H9 (cell line): ENCODE measurements at regions not wholly inside any gene's neighbourhood (a gene's known extent, or its start where the extent isn't known, plus 50 kb on each side); places are given as distances from the start of the nearest gene placed in this dataset.

Experiments
- DNase-seq: peaks from one replicate; pipeline ENCODE4 v3.0.0-alpha.2; 2017
- H2AFZ ChIP-seq: one replicate; pipeline ENCODE4 v1.6.1; 2013; ENCODE audit warnings: mild to moderate bottlenecking, low read length, control low read depth, moderate library complexity
- H2AK5ac ChIP-seq: 2 replicates; pipeline ENCODE4 v1.6.1; 2013; ENCODE audit warnings: low read length, control low read depth, mixed read lengths; ENCODE audit not compliant: insufficient read length
- H2BK120ac ChIP-seq: one replicate; pipeline ENCODE4 v1.6.1; 2013; ENCODE audit warnings: low read depth, mild to moderate bottlenecking, low read length, control low read depth, inconsistent platforms; ENCODE audit not compliant: poor library complexity, severe bottlenecking
- H2BK12ac ChIP-seq: 2 replicates; pipeline ENCODE4 v1.6.1; 2013; ENCODE audit warnings: low read length, control low read depth, mixed read lengths, low read depth; ENCODE audit not compliant: insufficient read length
- H2BK15ac ChIP-seq: 2 replicates; pipeline ENCODE4 v1.6.1; 2013; ENCODE audit warnings: low read depth, low read length, control low read depth
- H2BK20ac ChIP-seq: one replicate; pipeline ENCODE4 v1.6.1; 2013; ENCODE audit warnings: low read depth, mild to moderate bottlenecking, low read length, control low read depth, inconsistent platforms; ENCODE audit not compliant: poor library complexity, severe bottlenecking
- H2BK5ac ChIP-seq: 2 replicates; pipeline ENCODE4 v1.6.1; 2013; ENCODE audit warnings: low read length, control low read depth, mixed read lengths; ENCODE audit not compliant: insufficient read length
- H3K14ac ChIP-seq: 2 replicates; pipeline ENCODE4 v1.6.1; 2013; ENCODE audit warnings: low read length, control low read depth; ENCODE audit not compliant: insufficient read depth
- H3K18ac ChIP-seq: 2 replicates; pipeline ENCODE4 v1.6.1; 2013; ENCODE audit warnings: low read depth, mild to moderate bottlenecking, mixed read lengths, low read length, control low read depth; ENCODE audit not compliant: insufficient read length
- H3K23ac ChIP-seq: 2 replicates; pipeline ENCODE4 v1.6.1; 2013; ENCODE audit warnings: low read length, control low read depth, mixed read lengths, low read depth; ENCODE audit not compliant: insufficient read length
- H3K23me2 ChIP-seq: 2 replicates; pipeline ENCODE4 v1.6.1; 2013; ENCODE audit warnings: low read depth, mild to moderate bottlenecking, mixed read lengths, low read length, control low read depth; ENCODE audit not compliant: insufficient read length, poor library complexity, severe bottlenecking
- H3K27ac ChIP-seq: 2 replicates; pipeline ENCODE4 v1.5.1; 2013; ENCODE audit warnings: low read length, control low read depth, mixed read lengths, low read depth; ENCODE audit not compliant: insufficient read length
- H3K27me3 ChIP-seq: 2 replicates; pipeline ENCODE4 v1.6.1; 2013; ENCODE audit warnings: low read length, control low read depth, inconsistent platforms; ENCODE audit not compliant: insufficient read depth
- H3K4ac ChIP-seq: 2 replicates; pipeline ENCODE4 v1.6.1; 2013; ENCODE audit warnings: low read depth, mild to moderate bottlenecking, control low read depth, inconsistent platforms, low read length, moderate library complexity
- H3K4me1 ChIP-seq: 2 replicates; pipeline ENCODE4 v1.6.1; 2013; ENCODE audit warnings: low read length, control low read depth, inconsistent platforms; ENCODE audit not compliant: insufficient read depth
- H3K4me2 ChIP-seq: 2 replicates; pipeline ENCODE4 v1.6.1; 2013; ENCODE audit warnings: low read length, control low read depth, mixed read lengths; ENCODE audit not compliant: insufficient read length, insufficient read depth
- H3K56ac ChIP-seq: 2 replicates; pipeline ENCODE4 v1.6.1; 2013; ENCODE audit warnings: low read depth, mild to moderate bottlenecking, mixed read lengths, low read length, control low read depth; ENCODE audit not compliant: insufficient read length
- H3K79me1 ChIP-seq: 2 replicates; pipeline ENCODE4 v1.6.1; 2013; ENCODE audit warnings: low read depth, mild to moderate bottlenecking, moderate library complexity, low read length, control low read depth, inconsistent platforms; ENCODE audit not compliant: insufficient read depth, poor library complexity, severe bottlenecking
- H3K79me2 ChIP-seq: 2 replicates; pipeline ENCODE4 v1.6.1; 2013; ENCODE audit warnings: low read length, control low read depth, inconsistent platforms; ENCODE audit not compliant: insufficient read depth
- H3K9ac ChIP-seq: 2 replicates; pipeline ENCODE4 v1.6.1; 2013; ENCODE audit warnings: low read length, control low read depth, mixed read lengths; ENCODE audit not compliant: insufficient read length; ENCODE audit errors: extremely low read depth
- H3K9me3 ChIP-seq: one replicate; pipeline ENCODE4 v1.6.1; 2013; ENCODE audit warnings: low read depth, low read length, inconsistent platforms; ENCODE audit not compliant: control insufficient read depth
- H3T11ph ChIP-seq: one replicate; pipeline ENCODE4 v1.6.1; 2013; ENCODE audit warnings: mild to moderate bottlenecking, low read length, control low read depth, inconsistent platforms
- H4K20me1 ChIP-seq: one replicate; pipeline ENCODE4 v1.6.1; 2013; ENCODE audit not compliant: control insufficient read depth, insufficient read length, insufficient read depth
- H4K5ac ChIP-seq: 2 replicates; pipeline ENCODE4 v1.6.1; 2013; ENCODE audit warnings: low read depth, mild to moderate bottlenecking, mixed read lengths, low read length, control low read depth; ENCODE audit not compliant: insufficient read length
- H4K8ac ChIP-seq: replicated peaks from 2 replicates; pipeline ENCODE4 v1.6.1; 2013; ENCODE audit warnings: low read length, control low read depth, mixed read lengths, low read depth; ENCODE audit not compliant: insufficient read length
- H4K91ac ChIP-seq: 2 replicates; pipeline ENCODE4 v1.6.1; 2013; ENCODE audit warnings: low read depth, mild to moderate bottlenecking, moderate library complexity, mixed read lengths, low read length, control low read depth; ENCODE audit not compliant: insufficient read length
- H3K27ac Mint-ChIP-seq, 3 experiments: 2 replicates in 2 of 3; 3 replicates in 1 of 3; pipeline ENCODE4 v1.8.0; 2020 to 2021; ENCODE audit warnings: mixed read lengths in 3 of 3, mild to moderate bottlenecking in 1 of 3, moderate library complexity in 1 of 3
- H3K27me3 Mint-ChIP-seq: 2 replicates; pipeline ENCODE4 v1.8.0; 2021; ENCODE audit warnings: low read depth, mild to moderate bottlenecking, moderate library complexity, mixed read lengths
- H3K36me3 Mint-ChIP-seq, 3 experiments: 2 replicates in 2 of 3; 3 replicates in 1 of 3; pipeline ENCODE4 v1.8.0; 2020 to 2021; ENCODE audit warnings: low read depth in 3 of 3, mixed read lengths in 3 of 3; ENCODE audit not compliant: insufficient read depth in 1 of 3
- H3K4me1 Mint-ChIP-seq, 2 experiments: 2 replicates each; pipeline ENCODE4 v1.8.0; 2020; ENCODE audit warnings: mixed read lengths in 2 of 2
- H3K4me3 Mint-ChIP-seq, 2 experiments: 2 replicates in 1 of 2; 3 replicates in 1 of 2; pipeline ENCODE4 v1.8.0; 2020 to 2021; ENCODE audit warnings: mild to moderate bottlenecking in 2 of 2, mixed read lengths in 2 of 2, moderate library complexity in 1 of 2
- H3K9me3 Mint-ChIP-seq, 2 experiments: 2 replicates in 1 of 2; 3 replicates in 1 of 2; pipeline ENCODE4 v1.8.0; 2020; ENCODE audit warnings: mild to moderate bottlenecking in 2 of 2, mixed read lengths in 2 of 2, moderate library complexity in 1 of 2
- WGBS: extraction: QIAGEN DNeasy Blood & Tissue Kit; methylation state at CpG from one replicate; pipeline ENCODE4 v1.1.7; 2013; ENCODE audit warnings: missing lambda C conversion rate, low lambda C conversion rate, mixed read lengths; ENCODE audit not compliant: insufficient read length; ENCODE audit errors: extremely low coverage; 5-methylcytosine and 5-hydroxymethylcytosine counted together
- TF ChIP-seq, protein P1 (sequence below): fragments of 200-600 bp; sonication (generic); conservative IDR thresholded peaks from 3 replicates; pipeline ENCODE4 v1.8.0; 2021; ENCODE audit warnings: antibody characterized with exemption, mild to moderate bottlenecking

DNA sequence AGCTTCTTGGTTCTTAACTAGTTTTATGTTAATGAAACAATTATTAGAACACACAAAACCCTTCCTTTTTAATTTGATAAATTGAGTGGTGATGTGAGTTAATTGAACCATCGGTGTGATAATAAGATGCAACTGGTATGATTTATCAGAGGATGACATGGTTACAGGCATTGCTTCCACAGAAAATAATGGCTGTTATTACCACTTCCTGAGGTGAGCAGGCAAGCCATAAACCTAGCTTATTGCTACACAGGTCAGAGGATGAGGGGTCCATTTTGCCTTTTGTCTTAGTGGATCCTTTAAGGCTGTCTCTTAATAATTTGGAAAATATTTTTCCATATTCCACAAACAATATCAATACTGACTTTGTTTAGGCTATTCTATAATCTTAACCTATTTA lies 226.6 kb upstream of the EDNRB start:
- H3K23ac ChIP-seq, result no peak overlapping the region
- no peaks in the 10 kb centered on the region for H3K9me3 ChIP-seq
- no peak overlapping the region for H2BK12ac ChIP-seq
- no peak overlapping the region for H3K27ac ChIP-seq
- H2BK20ac ChIP-seq, result no peak overlapping the region
- H3K18ac ChIP-seq, result no peak overlapping the region
- no peak overlapping the region for H3K56ac ChIP-seq
- no peak overlapping the region for H4K8ac ChIP-seq
- H4K91ac ChIP-seq, result no peak overlapping the region
- no peak overlapping the region for H2BK5ac ChIP-seq
- no peak overlapping the region for H4K5ac ChIP-seq
- no peak overlapping the region for H3K27ac Mint-ChIP-seq
- H3K4me1 ChIP-seq, result no peaks in the 10 kb centered on the region
- H4K20me1 ChIP-seq, result no peaks in the 10 kb centered on the region
- no peak for DNase-seq
- H3K4ac ChIP-seq, result no peak overlapping the region
- no peaks in the 10 kb centered on the region for H3K36me3 Mint-ChIP-seq
- no peaks in the 10 kb centered on the region for H3K79me1 ChIP-seq
- no peak overlapping the region for H3K4me3 Mint-ChIP-seq
- H3K14ac ChIP-seq, result no peak overlapping the region
- H2BK15ac ChIP-seq, result no peak overlapping the region
- WGBS, result no CpG with 5 or more reads among the region's 1 CpG
- H3K9me3 Mint-ChIP-seq, result no peaks in the 10 kb centered on the region
- TF ChIP-seq, protein P1, sequence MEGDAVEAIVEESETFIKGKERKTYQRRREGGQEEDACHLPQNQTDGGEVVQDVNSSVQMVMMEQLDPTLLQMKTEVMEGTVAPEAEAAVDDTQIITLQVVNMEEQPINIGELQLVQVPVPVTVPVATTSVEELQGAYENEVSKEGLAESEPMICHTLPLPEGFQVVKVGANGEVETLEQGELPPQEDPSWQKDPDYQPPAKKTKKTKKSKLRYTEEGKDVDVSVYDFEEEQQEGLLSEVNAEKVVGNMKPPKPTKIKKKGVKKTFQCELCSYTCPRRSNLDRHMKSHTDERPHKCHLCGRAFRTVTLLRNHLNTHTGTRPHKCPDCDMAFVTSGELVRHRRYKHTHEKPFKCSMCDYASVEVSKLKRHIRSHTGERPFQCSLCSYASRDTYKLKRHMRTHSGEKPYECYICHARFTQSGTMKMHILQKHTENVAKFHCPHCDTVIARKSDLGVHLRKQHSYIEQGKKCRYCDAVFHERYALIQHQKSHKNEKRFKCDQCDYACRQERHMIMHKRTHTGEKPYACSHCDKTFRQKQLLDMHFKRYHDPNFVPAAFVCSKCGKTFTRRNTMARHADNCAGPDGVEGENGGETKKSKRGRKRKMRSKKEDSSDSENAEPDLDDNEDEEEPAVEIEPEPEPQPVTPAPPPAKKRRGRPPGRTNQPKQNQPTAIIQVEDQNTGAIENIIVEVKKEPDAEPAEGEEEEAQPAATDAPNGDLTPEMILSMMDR, result no peak
- H2BK120ac ChIP-seq, result no peak overlapping the region
- H2AK5ac ChIP-seq, result no peak overlapping the region
- H3K27me3 ChIP-seq, result no peaks in the 10 kb centered on the region
- H3K4me1 Mint-ChIP-seq, result no peaks in the 10 kb centered on the region
- H3K23me2 ChIP-seq, result no peaks in the 10 kb centered on the region
- no peak overlapping the region for H3K9ac ChIP-seq
- H3K4me2 ChIP-seq, result no peak overlapping the region
- no peak overlapping the region for H3T11ph ChIP-seq
- no peak overlapping the region for H2AFZ ChIP-seq
- no peaks in the 10 kb centered on the region for H3K79me2 ChIP-seq
- H3K27me3 Mint-ChIP-seq, result no peaks in the 10 kb centered on the region
